PFSK-1 (cell line): ENCODE measurements at regions not wholly inside any gene's neighbourhood (a gene's known extent, or its start where the extent isn't known, plus 50 kb on each side); places are given as distances from the start of the nearest gene placed in this dataset.

Experiments
- FOXP2 ChIP-seq: optimal IDR thresholded peaks from 2 replicates; pipeline ENCODE3; 2011; ENCODE audit warnings: borderline replicate concordance, control low read depth, inconsistent platforms; ENCODE audit not compliant: insufficient read depth; ENCODE audit errors: extremely low read length, extremely low read depth
- POLR2AphosphoS5 ChIP-seq: IDR thresholded peaks from 2 replicates; pipeline ENCODE4 v1.6.1; 2012; ENCODE audit warnings: low read depth, mild to moderate bottlenecking, control low read depth, low read length, moderate library complexity
- SIN3A ChIP-seq: IDR thresholded peaks from 2 replicates; pipeline ENCODE4 v1.6.1; 2012; ENCODE audit warnings: mild to moderate bottlenecking, low read length, moderate library complexity, borderline replicate concordance; ENCODE audit not compliant: insufficient read depth
- TAF1 ChIP-seq: IDR thresholded peaks from 2 replicates; pipeline ENCODE4 v1.6.1; 2012; ENCODE audit warnings: low read length, control low read depth, borderline replicate concordance; ENCODE audit not compliant: insufficient read depth
- TF ChIP-seq, protein P1 (sequence below), 2 experiments: IDR thresholded peaks; 2 replicates each; pipeline versions ENCODE4 v1.6.1 to v1.8.0; 2011 to 2012; ENCODE audit warnings: low read depth in 2 of 2, low read length in 2 of 2, control low read depth in 1 of 2, inconsistent platforms in 1 of 2, mild to moderate bottlenecking in 1 of 2, moderate library complexity in 1 of 2; ENCODE audit not compliant: insufficient read depth in 1 of 2

DNA sequence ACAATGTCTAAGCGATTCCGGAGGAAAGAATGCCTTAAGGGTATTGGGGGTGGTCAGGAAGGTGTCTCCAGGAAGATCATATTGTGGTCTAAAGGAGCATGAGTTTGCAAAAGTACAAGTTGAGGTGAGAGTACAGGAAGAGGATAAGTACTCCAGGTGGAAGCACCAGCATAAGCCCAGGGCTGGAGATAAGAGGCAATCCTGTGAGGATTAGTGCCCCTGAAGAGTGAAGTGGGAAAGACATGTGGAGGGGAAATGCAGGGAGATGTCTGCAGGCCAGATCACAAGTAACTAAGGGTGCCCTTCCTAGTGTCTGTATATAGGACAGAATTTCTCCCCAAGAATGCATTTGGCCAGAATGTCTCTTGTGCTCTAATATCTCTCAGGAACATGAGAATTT is 188.3 kb upstream of the DPT start:
- TF ChIP-seq, protein P1, sequence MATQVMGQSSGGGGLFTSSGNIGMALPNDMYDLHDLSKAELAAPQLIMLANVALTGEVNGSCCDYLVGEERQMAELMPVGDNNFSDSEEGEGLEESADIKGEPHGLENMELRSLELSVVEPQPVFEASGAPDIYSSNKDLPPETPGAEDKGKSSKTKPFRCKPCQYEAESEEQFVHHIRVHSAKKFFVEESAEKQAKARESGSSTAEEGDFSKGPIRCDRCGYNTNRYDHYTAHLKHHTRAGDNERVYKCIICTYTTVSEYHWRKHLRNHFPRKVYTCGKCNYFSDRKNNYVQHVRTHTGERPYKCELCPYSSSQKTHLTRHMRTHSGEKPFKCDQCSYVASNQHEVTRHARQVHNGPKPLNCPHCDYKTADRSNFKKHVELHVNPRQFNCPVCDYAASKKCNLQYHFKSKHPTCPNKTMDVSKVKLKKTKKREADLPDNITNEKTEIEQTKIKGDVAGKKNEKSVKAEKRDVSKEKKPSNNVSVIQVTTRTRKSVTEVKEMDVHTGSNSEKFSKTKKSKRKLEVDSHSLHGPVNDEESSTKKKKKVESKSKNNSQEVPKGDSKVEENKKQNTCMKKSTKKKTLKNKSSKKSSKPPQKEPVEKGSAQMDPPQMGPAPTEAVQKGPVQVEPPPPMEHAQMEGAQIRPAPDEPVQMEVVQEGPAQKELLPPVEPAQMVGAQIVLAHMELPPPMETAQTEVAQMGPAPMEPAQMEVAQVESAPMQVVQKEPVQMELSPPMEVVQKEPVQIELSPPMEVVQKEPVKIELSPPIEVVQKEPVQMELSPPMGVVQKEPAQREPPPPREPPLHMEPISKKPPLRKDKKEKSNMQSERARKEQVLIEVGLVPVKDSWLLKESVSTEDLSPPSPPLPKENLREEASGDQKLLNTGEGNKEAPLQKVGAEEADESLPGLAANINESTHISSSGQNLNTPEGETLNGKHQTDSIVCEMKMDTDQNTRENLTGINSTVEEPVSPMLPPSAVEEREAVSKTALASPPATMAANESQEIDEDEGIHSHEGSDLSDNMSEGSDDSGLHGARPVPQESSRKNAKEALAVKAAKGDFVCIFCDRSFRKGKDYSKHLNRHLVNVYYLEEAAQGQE (IDR thresholded peaks at IDR 0.05; ENCODE audit: insufficient read depth in 1 of 2, low read depth in 2 of 2, low read length in 2 of 2) = no peak
- TF ChIP-seq FOXP2 (no peak), TAF1 (no peak), SIN3A (no peak), POLR2AphosphoS5 (no peak)

DNA sequence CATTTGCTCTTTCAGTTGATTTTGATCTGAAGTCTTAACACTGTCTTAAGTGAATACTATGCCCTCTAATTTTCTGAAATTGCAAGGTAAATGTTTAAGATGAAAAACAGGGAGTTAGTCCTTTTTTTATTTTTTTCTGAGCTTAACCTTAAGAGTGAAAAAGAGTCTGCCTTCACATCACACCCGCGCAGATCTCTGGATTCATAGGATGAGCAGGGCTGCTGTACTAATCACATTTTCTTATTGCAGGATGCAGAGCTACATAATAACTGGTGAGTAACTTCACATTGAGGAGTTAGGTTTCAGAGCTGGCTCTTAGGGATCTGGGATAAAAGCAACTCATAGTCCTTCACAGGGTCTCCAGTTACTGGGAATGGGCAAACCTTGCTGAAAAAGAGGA is 188.7 kb upstream of the ATP1B1 start:
- TF ChIP-seq, protein P1 (IDR thresholded peaks at IDR 0.05; ENCODE audit: insufficient read depth in 1 of 2, low read depth in 2 of 2, low read length in 2 of 2) = no peak
- TF ChIP-seq POLR2AphosphoS5 = no peak
- TF ChIP-seq SIN3A = no peak
- no peak for TF ChIP-seq FOXP2
- no peak for TF ChIP-seq TAF1

DNA sequence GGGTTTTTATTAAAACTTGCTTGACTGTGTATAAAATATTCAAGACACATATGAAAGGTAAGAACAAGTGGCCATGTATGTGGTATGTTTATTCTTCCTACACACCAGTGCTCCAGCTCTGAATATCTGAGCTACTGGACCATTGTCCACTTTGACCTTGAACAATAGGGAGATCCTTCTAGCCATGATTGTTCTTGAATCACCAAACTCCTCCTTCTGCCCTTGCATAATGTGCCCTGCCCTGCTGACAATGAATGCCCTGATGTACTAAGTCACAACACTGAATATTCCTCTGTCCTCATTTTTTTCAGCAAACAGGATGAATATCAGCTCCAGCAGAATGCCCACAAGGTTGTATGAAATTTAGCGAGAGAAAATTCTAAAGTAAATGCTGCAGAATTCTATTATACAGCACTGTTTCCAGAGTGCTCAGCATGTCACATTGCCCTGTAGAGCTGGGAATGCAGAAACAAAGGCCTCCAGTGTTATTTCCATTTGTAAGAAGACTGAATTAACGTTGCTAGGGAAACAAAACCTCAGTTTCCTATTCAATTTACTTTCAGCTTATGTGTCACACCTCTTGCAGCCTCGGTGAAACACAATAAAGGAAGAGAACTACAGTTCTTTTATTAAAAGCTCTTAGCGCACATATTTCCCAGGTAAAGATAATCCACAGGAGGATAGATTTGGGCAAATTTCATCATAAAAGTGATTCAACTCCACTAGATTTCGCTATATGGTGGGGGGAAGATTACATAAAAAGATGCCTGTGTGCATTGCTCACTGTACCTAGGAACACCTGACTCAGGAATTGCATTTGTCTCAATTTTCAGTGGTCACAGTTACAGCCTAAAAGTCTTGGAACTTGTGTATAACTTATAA is 187.4 kb upstream of the ATP1B1 start:
- TF ChIP-seq TAF1 = no peak
- no peak for TF ChIP-seq SIN3A
- no peak for TF ChIP-seq FOXP2
- TF ChIP-seq, protein P1 (IDR thresholded peaks at IDR 0.05; ENCODE audit: insufficient read depth in 1 of 2, low read depth in 2 of 2, low read length in 2 of 2) = no peak
- no peak for TF ChIP-seq POLR2AphosphoS5

DNA sequence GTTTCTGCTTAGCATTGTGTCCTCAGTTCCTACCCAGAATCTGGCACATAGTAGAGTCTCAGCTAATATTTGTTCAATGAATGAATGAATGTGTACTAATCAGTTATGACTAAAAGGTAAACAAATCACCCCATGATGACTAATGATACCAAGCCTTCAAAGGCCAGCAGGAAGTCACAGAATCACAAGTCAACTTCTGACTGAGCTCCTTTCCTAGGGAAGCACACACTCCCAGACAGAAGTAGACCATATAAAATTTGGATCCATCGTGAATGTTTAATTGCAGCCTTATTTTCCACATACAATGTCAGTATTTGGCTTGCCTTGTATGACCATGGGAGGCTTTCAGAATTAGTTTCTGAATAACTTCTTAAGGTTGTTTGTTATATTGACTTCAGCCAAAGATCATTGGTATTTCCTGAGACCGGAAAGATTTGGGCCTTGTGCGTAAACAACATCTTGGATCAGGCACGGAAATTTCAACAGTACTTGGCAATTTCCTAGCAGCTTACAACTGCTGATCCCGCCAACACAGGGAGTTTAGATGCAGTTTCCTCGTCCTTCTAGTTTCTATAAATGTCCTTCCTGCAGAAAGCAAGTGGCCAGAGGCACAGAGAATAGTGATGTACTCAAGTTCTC is 185.9 kb upstream of the ATP1B1 start:
- TF ChIP-seq POLR2AphosphoS5 (no peak; the same call in 1 of the 2 replicates), FOXP2 (peak; percentile 39), TAF1 (0 out of 2 replicates have a peak, but pooled peaks have one; percentile 30), SIN3A (no peak)
- TF ChIP-seq, protein P1 (IDR thresholded peaks at IDR 0.05; ENCODE audit: insufficient read depth in 1 of 2, low read depth in 2 of 2, low read length in 2 of 2) = peak in 1 of 2 experiments; percentile 49; a peak in 1 of 4 replicates

DNA sequence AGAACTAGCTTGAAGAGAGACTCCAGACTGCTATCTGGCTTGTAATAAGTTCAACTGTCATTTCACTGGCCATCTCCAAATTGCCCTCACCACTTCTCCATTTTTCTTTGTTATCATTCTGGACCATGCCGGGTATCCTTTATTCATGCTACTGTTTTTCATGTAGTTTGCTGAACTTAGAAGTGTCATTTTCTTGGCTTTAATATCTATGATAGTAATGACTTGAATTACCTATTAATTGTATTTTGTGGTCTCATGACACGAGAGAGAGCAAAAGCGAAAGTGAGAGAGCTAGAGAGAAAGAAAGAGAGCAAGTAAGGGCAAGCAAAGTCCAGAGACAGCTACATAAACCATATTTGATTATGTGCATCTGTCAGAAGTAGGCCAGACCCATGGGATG is 184.9 kb upstream of the ATP1B1 start:
- no peak for TF ChIP-seq SIN3A
- TF ChIP-seq TAF1 = no peak
- TF ChIP-seq POLR2AphosphoS5 = no peak
- TF ChIP-seq, protein P1 (IDR thresholded peaks at IDR 0.05; ENCODE audit: insufficient read depth in 1 of 2, low read depth in 2 of 2, low read length in 2 of 2) = no peak
- TF ChIP-seq FOXP2 = no peak
